ENCODE measurements at regions not wholly inside any gene's neighbourhood (a gene's known extent, or its start where the extent isn't known, plus 50 kb on each side); places are given as distances from the start of the nearest gene placed in this dataset.
"Not testable (repeated sequence)": the region's sequence is repeated elsewhere in the genome, so short reads cannot be mapped to it uniquely, and the experiment has no call there.

DNA sequence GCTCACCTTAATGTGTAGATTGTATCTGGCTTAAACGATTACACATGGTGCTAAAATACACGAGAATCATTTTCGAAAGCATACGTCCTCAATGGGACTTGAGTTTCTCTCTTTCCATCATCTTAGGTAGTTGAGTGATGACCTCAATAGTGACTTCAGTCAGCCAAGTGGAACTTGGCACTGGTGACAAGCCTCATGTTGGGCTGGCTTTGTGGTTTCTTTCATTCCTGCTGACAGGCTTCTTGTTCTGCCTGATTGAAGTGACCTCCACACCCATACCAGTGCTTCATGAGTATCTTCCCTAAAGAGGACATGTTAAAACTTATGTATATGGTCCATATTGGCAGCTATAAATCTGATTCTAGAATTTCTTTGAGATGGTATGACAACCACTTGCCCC is 159.1 kb upstream of the WDR1 start:
- DNase-seq: no peak

DNA sequence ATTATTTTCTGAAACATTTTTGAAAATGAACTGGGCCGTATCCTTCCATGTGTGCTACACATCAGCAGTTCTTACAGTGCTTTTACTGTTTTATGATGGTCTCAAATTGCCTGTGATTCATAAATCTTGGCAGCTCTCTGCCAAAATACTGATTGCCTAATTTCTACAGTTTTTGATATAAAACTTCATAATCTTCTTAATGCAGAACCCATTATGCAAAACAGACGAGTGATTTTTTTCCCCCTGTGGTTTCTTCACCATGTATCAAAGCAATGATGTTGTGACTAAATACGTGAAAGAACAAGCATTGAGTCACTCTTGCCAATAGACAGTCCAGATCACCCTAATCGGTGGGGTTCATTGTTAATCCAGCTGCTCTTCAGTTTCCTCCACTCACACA is 156.4 kb upstream of the WDR1 start:
- DNase-seq: no peak

DNA sequence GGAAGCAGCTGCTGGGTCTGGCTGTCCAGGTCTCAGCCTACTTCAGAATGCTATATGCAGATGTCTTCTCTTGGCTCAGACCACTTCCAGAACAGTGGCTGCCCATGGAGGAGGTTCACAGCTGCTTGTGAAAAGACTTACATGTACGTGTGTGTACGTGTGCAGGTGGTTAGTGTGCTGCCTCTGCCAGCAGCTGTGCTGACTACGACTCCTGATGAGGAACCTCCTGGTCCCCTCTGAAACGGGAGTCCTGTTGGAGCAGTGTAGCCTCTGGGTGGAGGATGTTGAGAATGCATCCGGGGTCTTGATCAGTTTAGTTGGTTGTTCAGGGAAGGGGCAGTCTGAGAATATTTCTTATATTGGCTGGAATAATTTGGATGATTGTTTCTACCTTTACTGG is 155.9 kb upstream of the WDR1 start:
- no peak for DNase-seq

DNA sequence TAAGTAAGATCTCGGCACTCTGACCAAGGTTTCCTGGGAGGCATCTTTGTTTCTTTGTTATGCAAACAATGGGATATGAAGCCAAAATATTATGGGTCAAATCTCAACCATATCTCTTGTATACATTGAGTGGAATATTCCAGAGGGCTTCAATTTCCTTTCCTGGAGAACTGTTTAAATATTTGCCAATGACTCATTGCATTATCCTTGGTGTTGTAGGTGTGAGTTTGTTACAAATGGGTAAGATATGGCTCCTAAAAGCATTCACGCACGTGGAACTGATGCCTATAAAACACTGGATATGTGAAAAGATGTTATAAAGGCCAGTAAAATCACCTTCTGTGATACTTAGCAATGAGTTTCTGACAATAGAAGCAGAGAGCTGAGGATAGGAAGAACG is 150.5 kb upstream of the WDR1 start:
- no peak for DNase-seq

DNA sequence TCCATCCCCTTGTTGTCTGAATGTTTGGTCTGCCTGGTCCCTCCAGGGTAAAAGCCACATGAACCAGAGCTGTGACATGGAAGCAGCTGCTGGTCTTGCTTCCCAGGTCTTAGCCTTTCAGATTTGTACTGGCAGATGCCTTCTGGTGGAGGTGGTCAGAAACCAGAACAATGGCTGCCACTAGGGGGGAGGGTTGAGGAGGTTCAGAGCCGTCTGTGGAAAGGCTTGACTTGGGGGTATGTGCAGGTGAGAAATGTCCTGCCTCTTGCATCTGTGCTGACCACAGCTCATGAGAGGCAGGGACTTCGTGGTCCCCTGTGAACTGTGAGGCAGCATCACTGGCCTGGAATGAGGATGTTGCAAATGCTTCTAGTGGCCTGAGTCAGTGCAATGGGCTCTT is 144.2 kb upstream of the WDR1 start:
- no peak for DNase-seq

DNA sequence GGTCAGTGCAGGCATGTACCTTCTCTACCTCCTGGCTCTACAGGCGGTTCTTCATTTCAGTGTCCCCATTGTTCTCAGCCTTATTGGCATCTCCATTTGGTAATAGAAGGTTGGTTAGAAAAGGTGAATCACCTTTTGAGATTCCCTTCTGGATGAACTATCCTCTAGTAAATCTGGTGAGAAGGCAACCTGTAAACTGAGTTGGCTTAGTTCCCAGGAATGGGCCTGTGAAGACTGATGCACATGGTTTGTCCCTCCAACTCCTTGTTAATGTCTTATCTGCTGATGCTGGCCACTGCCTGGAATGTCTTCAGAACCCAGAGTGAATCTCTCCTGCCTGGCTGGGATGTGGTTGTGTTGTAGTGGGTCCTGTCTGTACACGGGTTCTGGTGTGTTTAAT is 143.4 kb upstream of the WDR1 start:
- no peak for DNase-seq

DNA sequence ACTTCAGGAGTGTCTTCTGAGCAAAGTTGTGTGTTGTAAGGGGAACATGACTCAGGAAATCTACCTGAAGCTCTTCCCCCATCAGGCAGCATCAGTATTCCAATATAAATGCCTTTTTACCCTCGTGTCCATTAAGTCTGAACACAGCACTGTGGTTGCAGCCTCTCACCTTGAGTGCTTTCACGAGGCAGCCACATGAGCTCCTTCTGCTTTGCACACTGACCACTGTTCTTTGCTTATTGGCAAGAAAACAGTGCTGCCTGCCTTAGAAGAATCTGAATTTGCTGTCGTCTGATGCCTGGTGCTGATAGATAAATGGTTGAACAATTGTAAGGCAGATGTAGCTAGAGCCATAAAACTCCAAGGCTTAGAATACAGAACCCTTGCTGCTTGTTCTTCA is 139.6 kb upstream of the WDR1 start:
- no peak for DNase-seq

DNA sequence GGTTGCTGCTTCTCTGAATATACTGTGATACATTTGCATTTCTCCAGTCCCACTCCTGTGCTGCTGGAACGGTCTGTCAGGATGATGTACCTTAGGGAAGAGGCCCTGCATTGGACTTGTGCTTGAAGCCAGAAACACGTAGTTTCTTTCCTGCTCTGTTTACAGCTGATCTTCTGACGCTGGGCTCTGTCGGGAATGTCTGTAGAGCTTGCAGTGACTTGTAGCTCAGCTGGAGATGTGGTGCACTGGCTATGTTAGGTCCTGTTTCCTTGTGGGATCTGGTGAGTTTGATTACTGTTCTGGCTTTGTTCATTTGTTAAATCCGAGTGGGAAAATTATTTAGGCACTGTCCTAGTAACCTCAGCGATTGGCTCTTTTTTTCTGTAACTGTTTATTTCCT is 137.2 kb upstream of the WDR1 start:
- DNase-seq: no peak

DNA sequence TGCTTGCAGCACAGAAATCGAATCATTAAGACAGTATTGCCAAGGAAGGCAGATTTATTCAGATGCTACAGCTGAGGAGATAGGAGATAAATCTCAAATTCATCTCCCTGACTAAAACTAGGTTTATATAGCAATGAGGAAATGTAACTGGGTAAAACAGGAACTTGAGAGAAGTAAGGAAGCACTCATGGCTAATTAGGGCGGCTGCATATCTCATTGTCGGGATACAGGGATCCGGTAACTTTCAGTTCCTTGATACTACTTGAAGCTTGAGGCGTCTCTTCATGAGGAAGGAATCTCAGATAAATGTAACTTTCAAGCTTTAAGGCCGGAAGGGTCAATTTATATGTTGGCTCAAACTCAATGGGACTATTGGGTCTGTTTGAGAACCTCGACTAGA is 129.2 kb upstream of the WDR1 start:
- DNase-seq: no peak

DNA sequence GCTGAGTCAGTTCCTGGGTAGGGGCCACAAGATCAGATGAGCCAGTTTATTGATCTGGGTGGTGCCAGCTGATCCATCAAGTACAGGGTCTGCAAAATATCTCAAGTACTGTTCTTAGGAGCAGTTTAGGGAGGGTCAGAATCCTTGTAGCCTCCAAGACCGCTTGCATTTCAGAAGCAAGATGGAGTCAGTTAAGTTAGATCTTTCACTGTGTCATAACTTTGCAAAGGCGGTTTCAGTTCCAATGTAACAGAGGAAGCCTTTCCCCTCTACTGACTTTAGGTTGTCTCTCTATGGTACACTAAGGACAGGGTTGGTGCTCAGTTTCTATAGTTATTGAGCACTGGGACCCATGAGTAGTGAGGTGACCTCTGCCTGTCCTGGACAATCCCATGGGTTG is 127.3 kb upstream of the WDR1 start:
- no peak for DNase-seq

DNA sequence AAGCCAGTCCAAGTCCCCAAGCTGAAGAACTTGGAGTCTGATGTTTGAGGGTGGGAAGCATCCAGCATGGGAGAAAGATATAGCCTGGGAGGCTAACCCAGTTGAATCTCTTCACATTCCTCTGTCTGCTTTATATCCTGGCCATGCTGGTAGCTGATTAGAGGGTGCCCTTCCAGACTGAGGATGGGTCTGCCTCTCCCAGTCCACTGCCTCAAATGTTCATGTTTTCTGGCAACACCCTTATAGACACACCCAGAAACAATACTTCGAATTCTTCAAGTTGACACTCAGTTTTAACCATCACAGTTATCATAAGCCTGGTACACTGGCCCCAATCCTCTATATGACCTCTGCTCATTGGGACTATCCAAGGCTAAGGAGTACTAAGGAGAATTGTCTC is 124.1 kb upstream of the WDR1 start:
- no peak for DNase-seq

DNA sequence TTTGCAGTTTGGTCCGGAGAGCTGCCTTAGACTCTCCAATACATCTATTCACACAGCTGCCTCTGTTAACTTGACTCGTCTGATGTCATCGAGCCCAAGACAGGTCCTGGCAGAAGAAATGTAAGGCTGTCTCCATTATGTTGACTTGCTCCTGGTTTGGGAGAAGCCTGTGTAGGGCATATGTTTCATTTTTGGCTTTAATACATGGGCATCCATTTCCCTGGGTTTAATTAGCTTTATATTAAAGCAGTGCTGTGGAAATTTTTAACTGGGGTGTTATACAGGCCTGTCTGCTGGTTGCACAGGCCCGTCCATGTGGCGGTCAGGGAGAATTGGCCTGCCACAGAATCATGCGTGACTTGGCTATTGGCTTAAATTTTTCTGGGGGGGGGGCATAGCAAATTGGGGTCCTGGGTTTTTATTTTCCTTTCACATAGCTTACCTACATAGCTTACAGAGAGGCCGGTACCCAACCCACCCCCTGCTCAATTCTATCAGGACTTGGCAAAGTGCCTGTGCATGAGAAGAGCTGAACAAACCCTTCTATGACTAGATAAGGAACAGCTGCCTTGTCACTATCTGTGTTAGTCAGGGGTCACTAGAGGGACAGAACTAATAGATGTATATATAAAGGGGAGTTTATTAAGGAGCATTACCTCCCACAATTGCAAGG is 123.5 kb upstream of the WDR1 start:
- no peak for DNase-seq

DNA sequence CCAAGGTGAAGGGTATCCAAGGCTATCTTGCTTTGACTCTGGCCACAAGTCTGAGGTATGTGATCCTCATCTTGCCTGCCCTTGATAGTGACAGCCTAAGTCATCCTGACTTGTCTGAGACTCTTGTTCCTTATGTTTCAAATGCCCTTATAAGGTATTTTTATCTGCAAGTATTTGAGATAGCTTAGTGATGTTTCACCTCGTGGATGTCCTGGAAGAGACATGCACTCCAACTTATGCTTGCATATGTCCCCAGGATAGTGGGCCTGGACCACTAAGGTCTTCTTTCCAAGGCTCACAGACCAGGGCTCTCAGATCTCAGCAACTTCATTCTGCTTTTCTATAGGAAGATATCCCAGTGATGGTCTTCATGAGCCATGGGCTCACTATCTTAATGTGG is 120.5 kb upstream of the WDR1 start:
- no peak for DNase-seq

DNA sequence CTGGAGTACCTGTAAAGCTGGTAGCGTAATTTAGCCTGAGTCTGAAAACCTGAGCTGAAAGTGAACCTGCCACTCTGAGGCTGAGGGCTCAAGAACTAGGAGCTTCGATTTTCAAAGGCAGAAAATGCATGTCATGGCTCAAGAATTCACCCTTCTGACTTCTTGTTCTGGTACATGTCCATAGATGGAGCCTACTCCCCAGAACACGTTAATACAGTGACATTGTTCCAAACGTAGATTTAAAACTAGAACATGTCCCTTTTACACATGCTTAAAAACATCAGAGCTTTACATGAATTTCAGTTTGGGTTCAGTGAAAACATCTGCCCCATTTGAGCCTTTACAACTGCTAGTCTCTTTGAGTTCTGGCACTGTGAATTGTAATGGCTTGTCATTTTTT is 115.5 kb upstream of the WDR1 start:
- DNase-seq: no peak

DNA sequence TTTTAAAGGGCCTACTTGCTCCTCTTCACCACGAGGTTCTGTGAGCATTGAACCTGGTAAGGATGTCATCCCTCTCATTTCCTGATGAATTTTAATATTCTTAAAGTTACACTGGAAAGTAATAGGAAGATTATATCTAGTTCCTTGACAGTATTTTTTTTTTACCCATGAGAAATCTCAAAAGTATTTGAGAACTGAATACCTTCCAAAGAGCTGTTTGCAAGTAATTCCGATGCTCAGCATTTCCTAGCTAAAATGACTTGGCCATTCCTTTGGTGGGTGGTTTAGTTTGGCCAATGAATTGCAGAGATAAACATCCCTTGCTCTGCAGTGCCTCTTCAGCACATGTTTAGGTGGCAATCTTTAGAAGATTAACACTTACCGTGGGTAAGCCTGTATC is 110.2 kb upstream of the WDR1 start:
- no peak for DNase-seq

DNA sequence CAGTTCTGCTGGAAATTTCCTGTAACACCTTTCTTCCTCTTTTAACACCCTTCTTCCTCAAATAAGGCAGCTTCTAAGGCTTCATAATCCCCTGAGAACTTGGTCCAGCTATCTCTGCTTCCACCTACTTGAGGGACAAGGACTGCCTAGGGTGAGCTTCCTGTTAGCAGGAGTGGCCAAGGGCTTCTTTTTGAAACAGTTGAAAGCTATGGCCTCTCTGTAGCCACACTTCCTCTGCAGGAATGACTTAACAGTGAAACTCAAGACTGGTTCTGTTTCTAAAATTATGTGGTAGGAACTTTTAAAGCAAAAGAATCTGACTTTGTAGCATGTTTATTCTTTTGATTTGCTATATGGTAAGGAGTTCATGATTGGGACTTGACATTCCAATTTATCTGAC is 108.5 kb upstream of the WDR1 start:
- DNase-seq: no peak

DNA sequence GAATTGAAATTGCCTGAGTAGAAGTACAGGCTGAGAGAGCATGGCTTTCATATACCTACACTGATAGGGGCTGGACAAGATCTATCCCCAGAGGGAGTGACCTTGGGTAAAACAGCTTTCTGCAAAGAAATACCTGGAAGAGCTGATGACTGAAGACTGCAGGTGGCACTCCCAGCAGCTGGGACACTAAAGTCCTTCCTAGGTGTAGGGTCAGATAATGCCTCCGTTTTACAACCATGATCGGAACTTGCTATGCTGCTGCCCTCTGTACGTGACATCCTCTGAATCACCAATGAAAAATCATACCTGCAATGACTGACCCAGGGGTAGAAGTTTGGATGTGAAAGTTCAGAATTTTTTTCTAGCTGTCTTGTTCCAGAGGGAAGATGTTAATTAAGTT is 107.2 kb upstream of the WDR1 start:
- no peak for DNase-seq

DNA sequence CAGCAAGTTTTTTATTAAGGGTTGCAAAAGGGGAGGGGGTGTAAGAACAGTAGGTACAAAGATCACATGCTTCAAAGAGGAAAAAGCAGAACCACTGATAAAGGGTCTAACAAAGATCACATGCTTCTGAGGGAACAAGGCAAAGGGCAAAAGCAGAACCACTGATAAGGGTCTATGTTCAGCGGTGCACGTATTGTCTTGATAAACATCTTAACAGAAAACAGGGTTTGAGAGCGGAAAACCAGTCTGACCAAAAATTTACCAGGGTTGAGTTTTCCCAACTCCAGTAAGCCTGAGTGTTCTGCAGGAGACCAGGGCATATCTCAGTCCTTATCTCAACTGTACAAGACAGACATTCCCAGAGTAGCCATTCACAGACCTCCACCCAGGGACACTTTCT is 96.9 kb upstream of the WDR1 start:
- not testable (repeated sequence) for DNase-seq

DNA sequence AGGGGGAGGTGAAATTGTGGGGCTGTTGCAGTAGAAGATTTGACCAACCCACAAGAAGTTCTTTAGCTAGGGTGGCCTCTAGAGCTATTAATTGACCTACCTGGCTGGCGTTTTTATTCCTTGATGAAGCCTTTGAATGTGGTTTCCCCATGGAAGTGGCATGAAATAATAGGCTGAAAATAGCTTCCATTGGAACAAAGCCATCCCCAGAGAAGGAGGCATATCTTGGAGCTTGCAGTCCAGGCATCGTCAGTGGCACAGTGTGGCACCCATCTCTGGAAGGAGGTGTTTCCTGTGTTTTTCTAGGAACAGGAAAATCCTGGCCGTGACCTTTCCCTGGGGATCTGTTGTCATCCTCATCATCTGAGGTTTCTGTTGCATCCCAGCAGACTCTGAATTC is 96.3 kb upstream of the WDR1 start:
- DNase-seq: no peak

DNA sequence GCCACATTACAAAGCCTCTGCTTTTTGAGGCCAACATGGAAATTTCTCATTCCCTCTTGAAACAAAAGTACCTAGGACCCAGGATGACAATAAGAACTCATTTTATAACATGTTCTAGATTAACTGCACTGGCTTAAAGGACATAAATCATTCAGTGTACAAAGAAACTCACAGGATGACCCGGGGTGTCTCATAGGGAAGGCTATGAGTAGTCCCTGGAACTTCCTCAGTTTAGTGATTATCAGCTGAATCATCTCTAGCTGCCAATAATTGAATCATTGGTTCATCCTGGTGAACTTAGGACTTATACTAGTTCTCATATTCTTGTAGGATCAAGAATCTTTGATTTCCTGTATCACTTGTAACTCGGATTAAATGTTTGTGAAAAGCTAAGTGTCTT is 95.8 kb upstream of the WDR1 start:
- DNase-seq: no peak

DNA sequence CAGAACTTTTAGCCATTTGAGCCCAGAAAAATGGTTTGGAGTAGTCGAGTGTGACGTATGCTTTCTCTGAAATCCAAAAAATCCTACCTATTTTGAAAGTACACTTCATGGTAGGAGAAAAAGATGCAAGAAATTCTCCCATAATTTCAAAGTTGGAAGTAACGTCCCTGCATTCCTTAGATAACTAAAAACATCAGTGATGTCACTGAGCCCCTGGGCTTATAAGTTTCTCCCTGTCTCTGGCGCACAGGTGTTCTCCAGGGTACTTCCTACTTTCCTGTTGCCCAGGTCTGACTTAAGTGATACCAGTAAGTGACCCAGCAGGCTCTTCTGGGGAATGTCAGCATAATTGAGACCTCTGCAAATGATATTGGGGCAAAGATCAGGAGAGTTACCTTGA is 90.5 kb upstream of the WDR1 start:
- no peak for DNase-seq

DNA sequence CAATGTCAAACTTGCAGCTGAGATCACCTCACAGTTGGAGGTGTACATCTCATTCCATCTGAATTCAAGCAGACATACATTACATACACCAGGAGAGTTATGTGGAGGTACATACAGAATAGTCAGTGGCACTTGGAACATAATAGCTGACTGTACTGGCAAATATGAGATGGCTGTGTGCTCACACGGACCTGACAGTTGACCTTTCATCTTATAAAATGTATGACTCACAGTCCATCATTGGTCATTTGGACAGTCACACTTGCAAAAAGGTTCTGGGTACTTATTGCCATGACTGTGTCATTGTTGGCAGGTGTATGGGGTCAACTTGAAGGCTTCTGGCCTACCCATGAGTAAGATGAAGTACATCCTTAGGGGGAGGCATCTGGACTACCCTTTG is 88.6 kb upstream of the WDR1 start:
- DNase-seq: no peak

DNA sequence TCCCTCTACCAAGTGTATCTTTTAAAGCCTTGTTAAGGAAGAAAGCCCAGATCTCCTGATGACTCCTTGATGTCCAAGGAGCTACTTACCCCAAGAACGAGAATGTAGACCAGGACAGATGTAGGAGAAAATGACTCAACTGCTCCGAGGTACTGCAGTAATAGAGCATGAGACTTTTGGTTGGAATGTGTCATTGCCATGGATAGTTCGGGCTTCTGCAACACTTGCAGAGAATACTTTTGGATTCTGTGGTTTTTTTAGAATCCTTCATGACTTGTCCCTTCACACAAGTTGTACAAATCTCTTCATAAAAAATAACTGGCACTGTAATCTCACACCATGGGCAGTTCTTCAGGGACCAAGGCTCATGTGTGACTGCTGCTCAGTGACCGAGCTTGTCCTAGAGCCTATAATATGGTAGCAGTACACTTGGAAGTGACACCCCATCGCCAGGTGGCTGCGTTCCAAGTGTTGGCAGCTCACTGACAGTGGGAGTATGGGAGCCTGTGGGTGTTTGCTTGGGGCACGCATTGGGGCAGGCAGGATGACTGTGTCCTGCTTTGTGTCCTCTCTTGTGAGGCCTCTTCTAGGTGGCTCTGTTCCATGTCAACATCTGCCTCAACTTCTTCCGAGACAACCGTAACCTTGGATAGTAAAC is 87.9 kb upstream of the WDR1 start:
- no peak for DNase-seq

DNA sequence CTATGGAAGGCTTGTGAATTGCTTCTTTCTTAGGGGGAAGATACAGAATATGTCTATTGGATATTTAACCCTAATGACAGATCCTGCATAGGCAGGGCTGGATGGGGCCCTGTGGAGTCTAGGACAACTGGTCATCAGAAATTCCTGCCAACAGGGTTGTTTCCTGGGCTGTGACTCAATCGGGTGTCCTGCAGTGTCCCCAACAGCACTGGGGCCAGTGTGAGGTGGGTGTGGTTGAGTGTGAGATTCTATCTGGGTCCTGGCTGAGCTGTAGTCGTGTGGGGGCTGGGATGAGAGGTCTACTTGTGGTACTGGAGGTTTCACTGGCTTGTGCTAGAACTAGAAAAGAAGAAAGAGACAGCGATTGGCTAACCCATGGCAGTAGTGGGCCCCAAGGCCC is 87.3 kb upstream of the WDR1 start:
- DNase-seq: no peak

Measured in right kidney (tissue), 1 donor.